ENCODE measurements at regions not wholly inside any gene's neighbourhood (a gene's known extent, or its start where the extent isn't known, plus 50 kb on each side); places are given as distances from the start of the nearest gene placed in this dataset.
"Not testable (repeated sequence)": the region's sequence is repeated elsewhere in the genome, so short reads cannot be mapped to it uniquely, and the experiment has no call there.

- TF ChIP-seq POLR2A, CTCF (IDR thresholded peaks at IDR 0.05): not testable (repeated sequence)
Observed at GRCh38 chr11:71743385-71743784, 89.6 kb upstream of the DEFB108B start.

Measured in esophagus squamous epithelium (tissue), 4 donors.